ENCODE measurements at regions not wholly inside any gene's neighbourhood (a gene's known extent, or its start where the extent isn't known, plus 50 kb on each side); places are given as distances from the start of the nearest gene placed in this dataset.

- TF ChIP-seq ZBTB5 (IDR thresholded peaks at IDR 0.05) (no peak), STAT5B (CRISPR knock-in tag; IDR thresholded peaks at IDR 0.05) (no peak), RNF2 (IDR thresholded peaks at IDR 0.05) (no peak)
Measured at GRCh38 chr18:61687317-61687716, 205.5 kb downstream of the RNF152 start (continued).

DNA sequence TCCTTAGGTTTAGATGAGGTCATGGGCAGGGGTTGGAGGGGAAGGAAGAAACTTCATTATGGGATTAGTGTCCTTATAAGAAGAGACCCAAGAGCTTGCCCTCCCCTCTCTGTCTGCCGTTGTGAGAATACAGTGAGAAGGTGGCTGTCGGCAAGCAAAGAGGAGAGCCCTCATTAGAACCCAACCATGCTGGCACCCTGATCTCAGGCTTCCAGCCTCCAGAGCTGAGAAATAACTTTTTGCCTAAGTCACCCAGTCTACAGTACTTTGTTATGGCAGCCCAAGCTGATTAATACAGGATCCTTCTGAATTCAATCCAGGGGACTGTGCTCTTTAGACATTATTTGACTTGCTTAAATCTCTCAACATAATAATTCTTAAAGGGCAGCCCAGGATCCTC lies 209.0 kb downstream of the RNF152 start:
- Histone ChIP-seq H3K9ac (ENCODE audit: insufficient read depth in 1 of 2, low read depth in 2 of 2, low read length in 2 of 2) (no peak overlapping the region), H3K27ac (ENCODE audit: extremely low read depth, low read depth, low read length) (no peak overlapping the region), H3K9me3 (replicated peaks; ENCODE audit: control insufficient read depth, insufficient read depth, low read depth, low read length) (no peaks in the 10 kb centered on the region), H3K36me3 (ENCODE audit: control insufficient read depth, insufficient read depth, low read length) (no peaks in the 10 kb centered on the region), H3K4me2 (ENCODE audit: insufficient read depth, low read length) (no peak overlapping the region), H3K79me2 (ENCODE audit: control insufficient read depth, insufficient read depth, low read length) (no peaks in the 10 kb centered on the region), H4K20me1 (replicated peaks; ENCODE audit: control insufficient read depth, insufficient read depth, low read length) (no peaks in the 10 kb centered on the region), H3K4me3 (no peak overlapping the region), H3K4me1 (replicated peaks in 1 of 2; ENCODE audit: control insufficient read depth in 2 of 2, insufficient read depth in 2 of 2, low read length in 2 of 2) (no peaks in the 10 kb centered on the region), H3K27me3 (ENCODE audit: control insufficient read depth in 2 of 2, insufficient read depth in 2 of 2, low read length in 2 of 2) (no peaks in the 10 kb centered on the region), H3K9me1 (ENCODE audit: control insufficient read depth, insufficient read depth, low read length) (no peaks in the 10 kb centered on the region), H2AFZ (ENCODE audit: low read depth, low read length) (no peak overlapping the region)
- POLR2A ChIA-PET = interaction anchor here (0.6 kb wide), 1 partner anchor 31 kb away, joined by 3 read pairs; no protein-coding TSS in a partner anchor
- no TSS peak for BruUV-seq (replicated peaks)
- intact Hi-C loops (cut with micrococcal nuclease) = no loop called here
- 0% methylated on average over 2 of the region's 2 CpGs for WGBS (ENCODE audit: insufficient coverage, low coverage, missing lambda C conversion rate)
- TF ChIP-seq PHB (CRISPR knock-in tag; IDR thresholded peaks at IDR 0.05) = no peak
- no peak for TF ChIP-seq ARID3B (CRISPR knock-in tag; IDR thresholded peaks at IDR 0.05; ENCODE audit: borderline replicate concordance)
- no peak for TF ChIP-seq PHF21A (IDR thresholded peaks at IDR 0.05; ENCODE audit: borderline replicate concordance, low read depth)
- no peak for TF ChIP-seq ZNF23 (CRISPR knock-in tag; IDR thresholded peaks at IDR 0.05)
- TF ChIP-seq ZNF3 (CRISPR knock-in tag; IDR thresholded peaks at IDR 0.05) = no peak
- no peak for TF ChIP-seq YBX1 (IDR thresholded peaks at IDR 0.05)
- TF ChIP-seq BRF1 (IDR thresholded peaks at IDR 0.05; ENCODE audit: borderline replicate concordance, extremely low read depth, insufficient read length) = no peak
- TF ChIP-seq HNRNPH1 (optimal IDR thresholded peaks at IDR 0.05; ENCODE audit: low read depth, low read length) = no peak
- no peak for TF ChIP-seq ZZZ3 (IDR thresholded peaks at IDR 0.05)
- no peak for TF ChIP-seq ZNF212 (CRISPR knock-in tag; IDR thresholded peaks at IDR 0.05)
- no peak for TF ChIP-seq CXXC5 (CRISPR knock-in tag; IDR thresholded peaks at IDR 0.05)
- no peak for DNase-seq (ENCODE audit: extremely low read depth in 1 of 4, low spot score in 3 of 4)
- FAIRE-seq = no peak
- ATAC-seq = no peak
- in situ Hi-C loops (cut with MboI) = no loop called here
- CTCF ChIA-PET (ENCODE audit: low intra/inter-chr PET ratio) = no interaction called here

Data from K562 (cell line).